GM18907 (cell line): ENCODE measurements at regions not wholly inside any gene's neighbourhood (a gene's known extent, or its start where the extent isn't known, plus 50 kb on each side); places are given as distances from the start of the nearest gene placed in this dataset.
"Not testable (repeated sequence)": the region's sequence is repeated elsewhere in the genome, so short reads cannot be mapped to it uniquely, and the experiment has no call there.

Experiments
- ATAC-seq: cut with Tn5 transposase; IDR thresholded peaks from one replicate; pipeline ENCODE4 v1.9.1; 2021; ENCODE audit warnings: mild to moderate bottlenecking, moderate library complexity; ENCODE audit not compliant: unreplicated experiment

DNA sequence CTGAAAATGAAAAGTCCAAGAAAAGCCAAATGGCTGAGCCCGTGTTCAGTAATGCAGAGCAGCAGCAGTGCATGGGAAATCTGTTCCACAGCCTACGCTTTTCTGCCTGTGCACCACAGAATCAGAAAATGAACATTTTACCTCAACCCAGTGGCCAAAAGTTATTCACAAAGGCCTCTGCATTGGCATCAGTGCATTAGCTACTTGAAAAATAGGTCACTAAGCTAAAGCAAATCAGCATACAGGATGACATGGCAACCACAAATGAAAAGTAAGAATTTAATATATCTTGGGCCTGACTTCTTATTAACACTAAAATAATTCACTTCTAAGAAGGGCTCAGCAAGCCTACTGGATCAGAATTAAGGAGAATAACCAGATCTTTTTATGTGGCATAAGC, 1145.3 kb upstream of the CHAC2 start:
- no peak for ATAC-seq

DNA sequence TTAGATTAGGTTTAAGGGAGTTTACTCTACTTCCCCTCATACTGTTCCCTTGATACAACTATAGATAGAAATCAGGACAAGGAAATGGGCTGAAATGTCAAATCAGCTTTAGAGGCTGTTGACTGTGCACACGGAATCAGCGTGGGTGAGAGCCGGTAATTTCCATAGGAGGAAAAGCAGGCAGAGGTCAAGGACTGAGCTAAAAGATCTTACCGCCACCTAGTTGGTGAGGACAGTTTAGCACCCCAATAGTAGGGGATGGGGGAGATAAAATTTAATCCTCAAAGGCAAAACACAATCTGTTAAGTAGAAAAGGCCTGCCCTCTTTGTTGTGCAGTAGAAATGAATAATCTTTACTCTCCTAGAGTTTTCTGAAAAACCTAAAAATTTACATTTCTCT, 1154.5 kb upstream of the CHAC2 start:
- no peak for ATAC-seq

DNA sequence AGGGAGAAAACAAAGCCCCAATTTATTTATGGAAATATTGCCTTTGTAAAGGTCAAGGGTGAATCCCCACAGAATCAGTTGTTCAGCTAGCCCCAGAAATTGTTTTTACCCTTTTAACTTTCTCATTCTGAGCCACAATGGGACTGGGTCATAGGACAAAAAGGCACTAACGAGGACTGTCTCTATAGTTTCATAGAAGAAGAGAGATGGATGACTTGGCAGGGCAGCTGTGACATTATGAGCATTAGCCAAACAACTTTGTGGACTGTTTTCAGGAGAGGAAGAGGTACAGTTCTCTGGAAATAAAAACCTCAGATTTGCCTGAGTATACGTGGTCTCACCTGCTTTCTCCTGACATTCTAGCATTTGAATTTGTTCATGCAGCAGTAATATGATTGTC, 1155.8 kb upstream of the CHAC2 start:
- ATAC-seq = no peak

DNA sequence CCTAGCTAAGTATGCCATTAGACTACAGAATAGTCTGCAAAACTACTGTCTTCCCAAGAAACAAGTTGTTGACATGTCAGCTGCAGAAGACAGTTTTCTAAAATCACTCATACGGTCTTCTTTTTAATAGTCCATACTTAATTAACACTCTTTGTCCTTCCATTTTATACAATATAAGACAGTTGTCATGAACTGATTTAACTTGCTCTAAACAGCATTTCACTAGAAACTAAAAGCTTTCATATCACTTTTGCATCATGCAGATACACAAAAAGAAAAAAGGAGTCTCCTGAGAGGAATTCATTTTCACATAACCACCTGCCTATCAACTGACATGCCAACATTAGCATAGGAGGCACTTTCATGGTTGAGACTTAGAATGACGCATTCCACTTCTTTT, 1159.6 kb upstream of the CHAC2 start:
- ATAC-seq = no peak

DNA sequence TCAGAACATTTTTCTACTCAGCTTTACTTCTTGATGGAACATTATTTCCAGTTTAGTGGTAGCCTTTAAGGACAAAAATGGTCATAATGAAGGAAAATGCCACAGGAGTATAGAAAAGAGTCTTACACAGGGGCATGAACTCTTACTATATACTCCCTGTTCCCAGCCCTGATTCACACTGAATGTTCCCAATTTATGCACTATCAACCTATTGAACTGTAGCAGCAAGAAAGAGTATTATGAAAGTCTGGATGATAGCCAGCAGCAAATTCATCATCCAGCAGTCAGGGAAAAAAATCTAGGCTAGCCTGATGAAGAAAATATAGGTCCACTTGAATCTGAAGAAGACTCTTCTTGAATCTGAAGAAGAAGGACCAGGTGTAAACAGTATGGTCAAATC, 1170.3 kb upstream of the CHAC2 start:
- ATAC-seq = no peak

DNA sequence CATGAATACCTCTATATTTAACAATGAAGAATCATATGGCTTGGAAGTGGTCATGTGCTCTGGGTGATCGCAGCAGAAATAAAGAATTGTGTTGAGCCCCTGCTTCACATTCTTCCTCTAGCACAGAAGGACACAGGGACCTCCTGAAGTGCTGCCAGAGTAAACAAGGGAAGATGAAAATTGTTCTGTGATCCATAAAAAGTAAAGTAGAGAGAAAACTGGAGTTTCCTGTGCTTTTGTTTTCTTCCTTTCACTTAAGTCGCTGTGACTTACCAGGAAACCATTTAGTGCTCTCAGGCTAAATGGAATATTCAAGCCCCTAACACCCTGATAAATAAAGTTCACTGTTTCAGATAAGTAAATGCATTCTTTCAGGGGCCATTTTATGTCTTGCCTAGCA, 1173.6 kb upstream of the CHAC2 start:
- ATAC-seq = no peak

DNA sequence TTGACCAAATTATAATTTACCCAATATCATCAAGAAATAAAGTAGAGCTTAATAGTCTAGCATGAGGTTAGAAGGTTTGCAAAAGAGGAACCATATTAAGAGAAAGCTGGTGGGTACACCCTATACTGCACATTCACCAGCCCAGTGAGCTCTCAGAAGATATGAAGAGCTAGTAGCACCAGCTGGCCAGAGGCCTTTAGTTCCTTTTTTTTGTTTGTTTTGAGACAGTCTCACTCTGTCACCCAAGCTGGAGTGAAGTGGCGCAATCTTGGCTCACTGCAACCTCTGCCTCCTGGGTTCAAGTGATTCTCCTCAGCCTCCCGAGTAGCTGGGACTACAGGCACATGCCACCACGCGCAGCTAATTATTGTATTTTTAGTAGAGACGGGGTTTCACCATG, 1183.5 kb upstream of the CHAC2 start:
- not testable (repeated sequence) for ATAC-seq

DNA sequence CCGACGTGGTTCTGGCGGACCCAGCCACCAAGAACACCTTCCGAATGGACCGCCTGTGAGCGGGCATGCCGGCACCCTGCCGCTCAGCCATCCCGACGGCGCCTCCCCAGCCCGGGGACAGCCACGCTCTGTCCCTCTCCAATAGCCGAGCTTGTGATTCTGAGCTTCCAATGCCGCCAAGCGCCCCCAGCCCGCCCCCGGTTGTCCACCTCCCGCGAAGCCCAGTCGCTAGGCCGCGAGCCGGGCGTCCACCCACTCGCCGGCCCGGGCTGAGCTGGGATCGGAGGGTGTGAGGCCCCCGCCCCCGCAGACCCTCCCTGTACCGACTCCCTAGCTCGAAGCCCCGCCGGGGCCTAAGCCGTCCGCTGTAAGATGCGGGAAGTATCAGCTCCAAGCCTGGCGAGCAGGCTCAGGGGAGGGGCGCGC, 1195.1 kb upstream of the CHAC2 start:
- no peak for ATAC-seq

DNA sequence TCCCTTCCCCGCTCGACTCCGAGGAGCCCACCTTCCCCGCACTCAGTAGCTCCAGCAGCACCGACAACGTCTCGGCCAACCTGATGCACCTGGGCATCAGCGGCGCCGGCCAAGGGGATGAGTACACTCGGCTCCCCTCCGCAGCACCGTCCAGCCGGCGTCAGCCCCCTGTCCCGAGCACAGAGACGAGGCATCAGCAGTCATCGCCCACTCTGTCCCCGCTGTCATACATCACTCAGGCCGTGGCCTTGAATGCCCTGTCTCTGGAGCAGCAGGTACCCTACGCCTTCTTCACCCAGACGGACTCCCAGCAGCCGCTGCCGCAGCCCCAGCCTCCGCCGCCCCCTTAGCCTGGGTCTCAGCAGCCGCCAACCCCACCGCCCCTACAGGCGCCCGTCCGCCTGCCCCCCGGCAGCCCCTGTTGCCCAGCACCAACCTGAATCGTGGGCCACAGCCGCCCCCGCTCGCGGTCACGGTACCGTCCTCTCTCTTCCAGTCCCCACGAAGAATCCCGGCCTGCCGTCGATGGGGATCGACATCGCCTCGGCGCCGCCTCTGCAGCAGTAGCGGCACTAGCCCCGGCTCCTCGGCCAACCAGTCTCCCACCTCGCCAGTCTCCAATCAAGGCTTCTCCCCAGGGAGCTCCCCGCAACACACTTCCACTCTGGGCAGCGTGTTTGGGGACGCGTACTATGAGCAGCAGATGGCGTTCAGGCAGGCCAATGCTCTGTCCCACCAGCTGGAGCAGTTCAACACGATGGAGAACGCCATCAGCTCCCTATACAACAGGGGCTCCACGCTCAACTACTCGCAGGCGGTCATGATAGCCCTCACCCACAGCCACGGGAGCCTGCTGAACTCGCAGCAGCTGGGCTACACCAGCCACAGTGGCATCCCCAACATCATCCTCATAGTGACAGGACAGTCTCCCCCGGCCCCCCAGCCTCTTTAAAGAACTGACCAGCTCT, 1195.9 kb upstream of the CHAC2 start:
- ATAC-seq = no peak

DNA sequence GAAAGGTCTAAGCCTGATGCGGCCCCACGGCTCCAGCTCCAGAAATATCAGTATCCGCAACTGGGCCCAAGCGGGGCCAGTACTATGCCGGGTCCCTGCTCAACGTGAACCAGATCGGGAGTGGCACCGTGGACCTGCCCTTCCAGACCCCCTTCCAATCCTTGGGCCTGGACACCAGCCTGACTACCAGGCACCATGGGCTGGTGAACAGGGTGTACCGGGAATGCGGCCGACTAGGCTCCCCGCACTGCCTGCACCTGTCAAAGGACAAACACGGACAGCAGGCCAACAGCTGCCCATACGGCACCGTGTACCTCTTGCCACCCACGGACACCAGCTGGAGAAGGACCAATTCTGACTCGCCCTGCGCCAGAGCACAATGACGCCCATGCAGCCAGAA, 1196.9 kb upstream of the CHAC2 start:
- no peak for ATAC-seq

DNA sequence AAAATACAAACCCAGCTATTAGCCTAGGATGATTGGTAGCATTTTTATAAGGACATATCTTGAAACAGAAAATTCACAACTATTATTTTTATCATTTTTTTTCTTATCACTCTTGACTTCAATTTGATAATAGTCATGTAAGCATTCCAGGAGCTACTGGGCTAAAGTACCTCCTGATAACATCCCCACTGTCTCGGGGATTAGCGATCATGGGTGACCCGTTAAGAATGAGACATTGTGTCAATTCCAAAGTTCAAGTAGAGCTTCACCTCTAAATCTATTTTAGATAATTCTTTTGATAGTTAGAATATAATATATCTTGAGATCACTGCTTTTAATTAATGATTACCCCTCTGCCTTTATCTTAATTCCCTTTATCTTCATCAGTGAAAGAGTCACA, 1204.5 kb upstream of the CHAC2 start:
- ATAC-seq = no peak

DNA sequence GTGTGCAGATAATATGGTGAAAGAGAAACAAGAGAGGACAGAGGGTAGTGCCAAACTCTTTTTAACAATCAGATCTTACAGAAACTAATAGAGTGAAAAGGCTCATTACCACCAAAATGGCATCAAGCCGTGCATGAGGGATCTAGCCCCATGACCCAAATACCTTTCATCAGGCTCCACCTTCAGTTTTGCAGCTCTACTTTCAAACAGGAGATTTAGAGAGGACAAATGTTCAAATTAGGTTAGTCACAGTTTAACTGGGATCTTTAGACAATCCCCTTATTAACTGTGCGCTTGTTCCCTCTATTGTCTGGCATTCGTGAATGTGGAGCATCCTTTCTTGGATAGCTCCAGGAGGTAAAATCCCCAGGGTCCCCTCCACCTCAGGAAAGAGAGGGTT, 1209.3 kb upstream of the CHAC2 start:
- no peak for ATAC-seq

DNA sequence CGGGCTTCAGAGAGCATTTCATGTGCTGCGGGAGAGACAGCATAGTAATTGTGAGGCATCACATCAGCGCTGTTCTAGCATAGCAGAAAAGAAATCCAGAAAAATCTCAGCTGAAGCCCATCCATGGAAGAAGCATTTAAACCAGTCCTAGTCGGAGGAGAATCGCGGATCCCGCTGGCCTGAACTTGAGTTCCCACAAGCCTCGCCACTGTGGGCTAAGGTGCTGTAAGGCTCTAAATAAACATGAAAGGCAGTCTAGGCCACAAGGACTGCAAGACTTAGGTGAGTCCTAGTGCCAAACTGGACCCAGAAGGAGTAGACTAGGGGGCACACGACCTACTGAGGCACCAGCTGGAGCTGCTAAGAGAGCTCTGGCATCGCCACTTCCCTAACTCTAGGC, 1225.3 kb upstream of the CHAC2 start:
- no peak for ATAC-seq

DNA sequence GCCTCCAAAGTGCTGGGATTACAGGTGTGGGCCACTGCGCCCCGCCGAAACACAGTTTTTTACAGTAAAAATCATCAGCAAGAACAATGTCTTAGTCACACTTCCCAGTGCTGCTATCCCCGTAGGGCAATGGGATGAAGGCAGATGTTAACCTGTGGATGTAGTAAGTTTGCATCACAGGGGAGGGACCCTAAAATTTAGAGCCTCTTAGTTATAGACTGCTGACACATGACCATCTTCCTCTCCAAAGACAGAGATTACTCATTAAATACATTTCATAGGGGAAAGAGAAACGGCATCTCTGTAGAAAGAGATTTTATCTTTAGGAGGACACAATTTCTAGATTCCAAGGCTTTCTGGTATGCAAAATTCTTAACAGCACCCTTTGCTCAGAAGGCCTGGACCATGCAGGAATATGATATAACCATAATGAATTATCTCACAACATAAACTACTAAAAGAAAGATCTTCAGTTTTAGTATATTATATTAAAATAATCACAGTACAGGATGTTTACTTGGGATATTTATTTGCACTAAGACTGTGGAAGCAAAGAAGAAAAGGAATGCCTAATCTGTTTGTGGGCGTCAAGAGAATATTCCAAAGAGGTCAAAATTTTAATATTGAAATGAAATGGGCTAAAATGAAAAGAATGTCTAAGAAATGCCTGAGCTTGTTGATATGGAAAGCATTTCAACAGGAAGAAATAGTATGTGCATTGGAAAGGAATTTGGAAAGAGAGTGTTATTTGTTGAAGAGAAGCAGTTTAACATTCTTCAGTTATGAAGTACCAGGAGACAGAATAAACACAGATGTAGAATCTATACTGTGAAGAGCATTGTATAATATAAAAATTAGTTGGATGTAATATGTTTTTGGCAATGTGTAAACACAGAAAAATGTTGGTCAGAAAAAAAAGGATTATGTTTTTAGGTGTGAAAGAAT, 1228.3 kb upstream of the CHAC2 start:
- no peak for ATAC-seq

DNA sequence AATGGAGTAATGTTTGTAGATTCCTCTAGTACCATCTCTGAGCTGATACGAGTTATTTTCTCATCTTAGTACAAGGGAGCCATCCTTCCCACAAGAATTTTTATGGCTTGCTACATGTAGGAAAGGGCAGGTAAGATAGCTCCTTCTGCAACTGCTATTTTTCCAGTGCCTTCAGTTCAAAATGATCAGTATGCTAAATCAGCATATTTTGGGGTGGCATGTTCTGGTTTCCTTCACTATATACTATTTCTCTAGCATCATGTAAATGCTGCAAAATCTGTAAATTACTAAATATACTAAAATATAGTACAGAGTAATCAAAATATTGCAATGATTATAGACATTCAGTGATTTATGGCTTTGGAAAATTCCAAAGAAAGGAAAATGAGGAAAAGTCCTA, 1230.0 kb upstream of the CHAC2 start:
- ATAC-seq = no peak

DNA sequence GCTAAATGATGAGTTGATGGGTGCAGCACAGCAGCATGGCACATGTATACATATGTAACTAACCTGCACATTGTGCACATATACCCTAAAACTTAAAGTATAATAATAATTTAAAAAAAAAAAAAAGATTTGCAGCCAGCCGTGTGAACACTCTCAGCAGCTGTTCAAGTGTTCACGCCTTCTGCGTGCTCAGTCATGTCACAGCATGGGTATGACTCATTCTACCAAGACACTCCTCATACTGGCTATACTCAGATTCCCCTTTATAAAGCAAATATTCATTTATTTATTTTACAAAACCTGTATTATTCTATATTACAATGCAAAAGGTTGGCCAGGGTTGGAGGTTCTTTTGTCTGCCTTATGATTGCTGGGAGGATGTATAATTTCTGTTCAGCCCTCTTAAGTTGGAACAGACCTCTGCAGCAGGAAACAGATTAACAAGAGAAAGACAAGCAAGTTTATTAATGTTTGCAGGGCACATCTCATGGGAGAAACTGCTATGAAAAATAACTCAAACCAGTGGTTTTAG, 1230.6 kb upstream of the CHAC2 start:
- no peak for ATAC-seq

DNA sequence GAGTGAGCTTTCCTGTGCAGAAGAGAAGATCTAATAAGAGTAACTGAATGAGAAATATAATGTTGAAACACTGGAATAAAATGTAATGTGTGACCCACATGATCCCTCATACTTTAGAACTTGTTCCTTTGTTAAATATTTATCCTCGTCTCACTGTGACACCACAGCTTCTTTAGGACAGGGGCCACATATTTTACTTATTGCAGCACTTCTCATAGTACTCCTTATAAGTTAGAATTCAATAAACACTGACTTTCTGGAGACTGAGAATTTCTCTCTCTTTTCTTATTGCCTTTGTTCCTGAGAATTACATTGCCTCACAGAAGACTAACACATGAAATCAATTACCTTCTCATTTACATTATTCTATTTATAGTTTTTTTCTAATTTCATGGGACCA, 1234.6 kb upstream of the CHAC2 start:
- no peak for ATAC-seq

DNA sequence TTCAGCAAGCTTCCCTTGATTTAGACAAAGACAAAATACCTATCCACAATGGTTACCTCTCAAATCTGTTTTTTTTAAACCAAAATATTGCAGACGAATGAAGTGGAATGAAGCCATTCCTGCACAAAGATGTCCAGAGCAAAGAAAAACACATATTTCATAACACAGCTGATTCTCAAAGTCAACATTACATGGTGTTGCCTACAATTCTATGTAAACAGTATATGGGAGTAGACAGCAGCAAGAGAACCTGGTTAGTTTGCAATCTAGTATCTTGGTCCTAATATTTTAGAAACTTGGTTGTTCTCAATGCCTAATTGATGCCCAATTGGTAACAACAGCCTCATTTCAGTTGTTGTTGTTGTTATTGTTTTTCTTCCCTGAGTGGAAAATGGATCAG, 1240.9 kb upstream of the CHAC2 start:
- ATAC-seq = no peak

DNA sequence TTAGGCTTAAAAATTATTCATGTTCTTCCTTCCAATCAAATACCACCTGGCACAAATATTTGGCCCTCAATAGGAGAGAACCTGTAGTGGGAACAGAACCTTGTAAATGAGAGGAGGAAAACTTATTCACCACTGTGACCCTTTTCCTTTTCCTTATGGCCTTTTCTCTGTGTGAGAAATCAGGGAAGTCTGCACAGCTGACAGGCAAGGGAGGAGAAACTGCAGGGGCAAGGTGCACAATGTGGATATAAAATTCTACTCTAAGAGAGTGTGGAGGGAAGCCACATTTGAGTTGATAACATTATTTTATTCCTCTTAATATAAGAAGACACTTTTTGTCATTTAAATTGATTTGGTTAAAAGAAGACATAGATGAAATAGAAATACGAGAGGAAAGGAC, 1247.0 kb upstream of the CHAC2 start:
- ATAC-seq = no peak

DNA sequence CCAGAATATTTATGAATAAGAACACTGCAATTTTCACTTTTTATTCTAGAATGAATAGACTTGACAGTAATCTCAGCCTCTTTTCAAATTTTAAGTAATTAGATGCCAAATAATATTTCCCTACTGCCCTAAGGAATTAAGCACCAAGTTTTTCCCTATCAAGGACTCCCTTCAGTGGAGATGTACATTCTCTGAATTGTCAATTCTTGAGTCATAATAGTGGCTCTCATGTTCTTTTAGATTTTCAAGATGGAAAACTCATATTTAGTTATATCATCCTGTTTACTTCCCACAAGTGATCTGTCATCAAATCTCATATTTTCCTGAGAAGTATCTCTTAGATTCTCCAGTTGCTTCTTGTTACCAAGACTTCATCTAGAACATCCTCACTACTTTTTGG, 1248.9 kb upstream of the CHAC2 start:
- ATAC-seq = no peak

DNA sequence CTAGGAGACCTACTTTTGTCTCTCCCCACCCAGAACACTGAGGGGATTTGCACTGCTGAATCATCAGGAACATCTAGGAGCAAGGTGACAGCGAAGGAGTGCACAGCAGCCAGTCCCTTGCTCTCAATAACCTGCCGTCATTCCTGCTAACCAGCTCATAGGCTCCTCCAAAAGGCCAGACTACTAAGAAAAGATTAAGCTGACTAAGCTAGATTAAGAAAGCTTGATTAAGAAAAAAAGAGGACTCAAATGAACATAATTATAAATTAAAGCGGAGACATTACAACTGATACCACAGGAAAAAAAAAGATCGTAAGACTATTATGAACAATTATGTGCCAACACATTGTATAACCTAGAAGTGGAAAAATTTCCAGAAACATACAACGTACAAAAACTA, 1254.8 kb upstream of the CHAC2 start:
- ATAC-seq = no peak

DNA sequence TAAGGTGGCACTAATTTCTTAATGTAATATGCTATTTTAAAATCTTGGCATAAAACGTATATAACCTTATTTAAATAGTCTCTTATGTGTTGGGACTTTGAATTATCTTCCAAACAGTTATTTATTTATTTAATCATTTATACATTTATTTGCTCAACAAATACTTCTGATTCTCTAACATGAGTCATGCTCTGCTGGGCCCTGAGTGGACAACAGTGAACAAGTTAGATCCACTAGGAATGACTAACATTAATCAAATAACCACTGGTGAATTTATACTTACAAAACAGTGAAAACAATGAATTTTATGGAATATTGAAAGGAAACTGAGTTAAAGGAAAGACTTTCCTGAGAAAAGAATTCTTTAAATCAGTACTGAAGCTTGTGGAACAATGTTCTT, 1257.2 kb upstream of the CHAC2 start:
- no peak for ATAC-seq
